HFFc6 (cell line): ENCODE measurements at regions not wholly inside any gene's neighbourhood (a gene's known extent, or its start where the extent isn't known, plus 50 kb on each side); places are given as distances from the start of the nearest gene placed in this dataset.

Experiments used
- DNase-seq: peaks from one replicate; pipeline ENCODE4 v3.0.0-alpha.2; 2018
- H3K27ac Mint-ChIP-seq: 2 replicates; pipeline ENCODE4 v1.8.0; 2020; ENCODE audit warnings: mild to moderate bottlenecking, mixed read lengths
- H3K27me3 Mint-ChIP-seq: 2 replicates; pipeline ENCODE4 v1.8.0; 2021; ENCODE audit warnings: mild to moderate bottlenecking, moderate library complexity, mixed read lengths; ENCODE audit not compliant: insufficient read depth
- H3K36me3 Mint-ChIP-seq: 2 replicates; pipeline ENCODE4 v1.8.0; 2021; ENCODE audit warnings: low read depth, mixed read lengths
- H3K4me1 Mint-ChIP-seq: 2 replicates; pipeline ENCODE4 v1.8.0; 2020; ENCODE audit warnings: low read depth, mixed read lengths
- H3K4me3 Mint-ChIP-seq: 2 replicates; pipeline ENCODE4 v1.8.0; 2020; ENCODE audit warnings: mild to moderate bottlenecking, moderate library complexity, mixed read lengths
- H3K9me3 Mint-ChIP-seq: 2 replicates; pipeline ENCODE4 v1.8.0; 2020; ENCODE audit warnings: mild to moderate bottlenecking, mixed read lengths
- CTCF ChIP-seq: fragments of 200-600 bp; sonication (generic); IDR thresholded peaks from 2 replicates; pipeline ENCODE4 v1.5.0; 2021; ENCODE audit warnings: antibody characterized with exemption, mild to moderate bottlenecking

DNA sequence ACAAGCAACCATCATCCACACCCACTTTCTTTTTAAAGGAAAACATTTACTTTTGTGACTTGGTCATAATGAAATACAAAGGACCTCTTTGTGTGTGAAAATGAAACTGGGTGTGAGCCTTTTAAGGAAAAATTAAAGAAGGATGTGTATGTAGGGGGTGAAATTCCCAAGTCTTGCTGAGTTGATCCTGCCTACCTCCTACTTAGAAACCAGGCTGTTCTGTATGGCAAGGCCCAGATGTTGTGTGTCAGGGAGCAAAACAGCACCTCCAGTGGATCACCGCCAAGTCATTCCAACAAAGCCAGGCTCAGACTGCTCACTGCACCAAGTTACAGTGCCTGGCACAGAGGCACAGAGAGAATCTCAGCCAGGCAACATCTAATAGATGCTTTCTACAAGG is 198.5 kb upstream of the FBN2 start:
- no peak overlapping the region for H3K4me3 Mint-ChIP-seq
- no peaks in the 10 kb centered on the region for H3K4me1 Mint-ChIP-seq
- H3K9me3 Mint-ChIP-seq = no peaks in the 10 kb centered on the region
- H3K27me3 Mint-ChIP-seq = peaks cover 2% of the 10 kb centered on the region; the same call in 1 of the 2 replicates
- H3K36me3 Mint-ChIP-seq = no peaks in the 10 kb centered on the region
- DNase-seq = no peak
- TF ChIP-seq CTCF = no peak
- no peak overlapping the region for H3K27ac Mint-ChIP-seq

- H3K9me3 Mint-ChIP-seq = no peaks in the 10 kb centered on the region
- H3K36me3 Mint-ChIP-seq = no peaks in the 10 kb centered on the region
- H3K27me3 Mint-ChIP-seq = no peaks in the 10 kb centered on the region; the same call in 1 of the 2 replicates
- H3K4me3 Mint-ChIP-seq = no peak overlapping the region
- no peaks in the 10 kb centered on the region for H3K4me1 Mint-ChIP-seq
- no peak for DNase-seq
- no peak for TF ChIP-seq CTCF
- H3K27ac Mint-ChIP-seq = no peak overlapping the region
These were observed 211.3 kb upstream of the FBN2 start for GRCh38 chr5:128749136-128749898.

- Mint-ChIP-seq H3K36me3 (no peaks in the 10 kb centered on the region), H3K4me3 (no peak overlapping the region), H3K27ac (no peak overlapping the region), H3K4me1 (no peaks in the 10 kb centered on the region), H3K9me3 (no peaks in the 10 kb centered on the region), H3K27me3 (no peaks in the 10 kb centered on the region; the same call in 1 of the 2 replicates)
- no peak for TF ChIP-seq CTCF
- DNase-seq = no peak
These were observed 212.1 kb upstream of the FBN2 start for GRCh38 chr5:128750155-128750554.

DNA sequence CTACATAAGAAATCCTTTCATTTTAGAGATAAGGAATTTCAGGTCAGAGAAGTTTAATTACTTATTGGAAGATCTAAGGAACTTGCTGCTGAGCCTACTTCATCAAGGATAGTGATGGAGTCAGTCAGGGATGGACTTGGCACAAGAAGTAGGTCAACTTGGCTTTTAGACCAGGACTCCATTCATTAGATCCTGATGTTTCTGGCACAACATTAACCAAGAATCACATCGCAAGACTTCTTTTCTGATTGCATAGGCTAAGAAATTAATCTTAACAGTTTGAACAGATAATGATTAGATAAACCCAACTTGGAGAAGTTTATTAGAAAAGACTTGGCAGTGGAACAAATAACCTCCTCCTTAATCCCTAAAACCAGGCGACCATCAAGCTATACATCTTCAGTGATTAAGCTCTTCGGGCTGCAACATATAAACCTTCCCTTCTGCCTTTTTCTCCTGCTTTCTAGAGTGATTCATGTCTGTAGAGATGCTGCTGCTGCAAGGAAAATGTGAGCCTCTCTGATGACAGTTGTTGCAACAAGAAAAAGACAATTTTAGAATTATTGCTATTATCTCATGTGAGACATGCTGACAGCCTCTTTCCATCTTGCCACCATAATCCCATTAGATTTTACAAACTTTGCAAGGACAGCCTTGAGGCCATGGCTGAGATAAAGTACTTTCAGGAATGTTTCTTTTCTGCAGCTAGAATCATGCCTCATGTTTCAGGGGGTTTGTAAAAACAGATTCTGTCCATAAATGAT is 207.9 kb upstream of the SLC27A6 start:
- H3K9me3 Mint-ChIP-seq = no peaks in the 10 kb centered on the region
- no peaks in the 10 kb centered on the region for H3K4me1 Mint-ChIP-seq
- H3K27ac Mint-ChIP-seq = no peak overlapping the region
- DNase-seq = no peak
- no peak for TF ChIP-seq CTCF
- peaks cover 3% of the 10 kb centered on the region; the same call in 1 of the 2 replicates for H3K27me3 Mint-ChIP-seq
- H3K36me3 Mint-ChIP-seq = no peaks in the 10 kb centered on the region
- H3K4me3 Mint-ChIP-seq = no peak overlapping the region

- H3K4me3 Mint-ChIP-seq = no peak overlapping the region
- no peaks in the 10 kb centered on the region for H3K36me3 Mint-ChIP-seq
- H3K27ac Mint-ChIP-seq = no peak overlapping the region
- no peak for TF ChIP-seq CTCF
- no peaks in the 10 kb centered on the region for H3K9me3 Mint-ChIP-seq
- no peaks in the 10 kb centered on the region for H3K4me1 Mint-ChIP-seq
- peaks cover 3% of the 10 kb centered on the region for H3K27me3 Mint-ChIP-seq
- DNase-seq = no peak
These were observed 202.5 kb upstream of the SLC27A6 start for GRCh38 chr5:128762661-128763306.
